Transverse colon (tissue), 4 donors: ENCODE measurements at regions not wholly inside any gene's neighbourhood (a gene's known extent, or its start where the extent isn't known, plus 50 kb on each side); places are given as distances from the start of the nearest gene placed in this dataset.
"Not testable (repeated sequence)": the region's sequence is repeated elsewhere in the genome, so short reads cannot be mapped to it uniquely, and the experiment has no call there.

Experiments used
- DNase-seq: peaks from one replicate; pipeline ENCODE4 v3.0.0-alpha.2; 2019
- H3K27ac ChIP-seq, 4 donors: fragments of 200-600 bp; sonication (generic); 2 replicates each; pipeline ENCODE4 v1.5.1; 2016 to 2018; ENCODE audit warnings: inconsistent platforms in 4 of 4
- H3K27me3 ChIP-seq: fragments of 200-600 bp; sonication (generic); 2 replicates; pipeline ENCODE4 v1.5.1; 2017; ENCODE audit warnings: inconsistent platforms
- H3K36me3 ChIP-seq, 4 donors: fragments of 200-600 bp; sonication (generic); 2 replicates each; pipeline ENCODE4 v1.5.1; 2017 to 2019; ENCODE audit warnings: inconsistent platforms in 4 of 4
- H3K4me1 ChIP-seq, 4 donors: fragments of 200-600 bp; sonication (generic); 2 replicates each; pipeline ENCODE4 v1.5.1; 2017 to 2020; ENCODE audit warnings: inconsistent platforms in 4 of 4
- H3K4me3 ChIP-seq, 4 donors: fragments of 200-600 bp; sonication (generic); 1 replicate in 1 of 4; 2 replicates in 3 of 4; pipeline versions ENCODE4 v1.5.1 to v1.6.1; 2017 to 2019; ENCODE audit warnings: inconsistent platforms in 4 of 4
- H3K9me3 ChIP-seq, 2 donors: fragments of 200-600 bp; sonication (generic); 2 replicates each; pipeline ENCODE4 v1.5.1; 2017 to 2019; ENCODE audit warnings: inconsistent platforms in 2 of 2
- EP300 ChIP-seq: sonication (generic); formaldehyde crosslinking; IDR thresholded peaks from one replicate; pipeline ENCODE4 v1.6.1; 2017; ENCODE audit warnings: antibody characterized with exemption, low read depth
- POLR2A ChIP-seq: fragments of 450-650 bp; IDR thresholded peaks from one replicate; pipeline ENCODE4 v1.6.1; 2016; ENCODE audit warnings: antibody characterized with exemption, mild to moderate bottlenecking, moderate library complexity
- POLR2AphosphoS5 ChIP-seq, 3 donors: sonication (generic); formaldehyde crosslinking; IDR thresholded peaks; one replicate each; pipeline ENCODE4 v1.6.1; 2016; ENCODE audit warnings: antibody characterized with exemption in 3 of 3
- WGBS, 2 donors: methylation state at CpG; one replicate each; pipeline ENCODE4 v1.1.5; 2018; ENCODE audit warnings: low coverage in 1 of 2; 5-methylcytosine and 5-hydroxymethylcytosine counted together
- in situ Hi-C, 4 donors: fragments of 200-750 bp; cut with MboI; loops; one replicate each; pipeline versions ENCODE4 v1.15.0 to v1.15.1; 2017; ENCODE audit warnings: low sequenced_read_pairs in 3 of 4, low pct_ligation_motif_present in 1 of 4, low pct_unique_long_range_greater_than_20kb in 1 of 4
- intact Hi-C: fragments of 100-400 bp; cut with DNase I; formaldehyde crosslinking; loops from one replicate; pipeline ENCODE4 v1.15.1; 2023; ENCODE audit warnings: low total_unique reads
- TF ChIP-seq, protein P1 (sequence below), 5 experiments: fragments of 200-600 bp in 3 of 5; fragments of 450-650 bp in 2 of 5; sonication (generic) in 3 of 5; IDR thresholded peaks; 1 replicate in 2 of 5; 2 replicates in 3 of 5; pipeline ENCODE4 v1.5.1; 2016 to 2017; ENCODE audit warnings: antibody characterized with exemption in 5 of 5, inconsistent platforms in 3 of 5, mild to moderate bottlenecking in 2 of 5, moderate library complexity in 1 of 5

- TF ChIP-seq EP300 (no peak), POLR2A (no peak), POLR2AphosphoS5 (IDR thresholded peaks at IDR 0.05) (no peak)
- TF ChIP-seq, protein P1, sequence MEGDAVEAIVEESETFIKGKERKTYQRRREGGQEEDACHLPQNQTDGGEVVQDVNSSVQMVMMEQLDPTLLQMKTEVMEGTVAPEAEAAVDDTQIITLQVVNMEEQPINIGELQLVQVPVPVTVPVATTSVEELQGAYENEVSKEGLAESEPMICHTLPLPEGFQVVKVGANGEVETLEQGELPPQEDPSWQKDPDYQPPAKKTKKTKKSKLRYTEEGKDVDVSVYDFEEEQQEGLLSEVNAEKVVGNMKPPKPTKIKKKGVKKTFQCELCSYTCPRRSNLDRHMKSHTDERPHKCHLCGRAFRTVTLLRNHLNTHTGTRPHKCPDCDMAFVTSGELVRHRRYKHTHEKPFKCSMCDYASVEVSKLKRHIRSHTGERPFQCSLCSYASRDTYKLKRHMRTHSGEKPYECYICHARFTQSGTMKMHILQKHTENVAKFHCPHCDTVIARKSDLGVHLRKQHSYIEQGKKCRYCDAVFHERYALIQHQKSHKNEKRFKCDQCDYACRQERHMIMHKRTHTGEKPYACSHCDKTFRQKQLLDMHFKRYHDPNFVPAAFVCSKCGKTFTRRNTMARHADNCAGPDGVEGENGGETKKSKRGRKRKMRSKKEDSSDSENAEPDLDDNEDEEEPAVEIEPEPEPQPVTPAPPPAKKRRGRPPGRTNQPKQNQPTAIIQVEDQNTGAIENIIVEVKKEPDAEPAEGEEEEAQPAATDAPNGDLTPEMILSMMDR (IDR thresholded peaks at IDR 0.05) = no peak
- in situ Hi-C loops = no loop called here
- H3K4me1 ChIP-seq = no peaks in the 10 kb centered on the region
- H3K27ac ChIP-seq = no peak overlapping the region
- intact Hi-C loops = no loop called here
- no peak for DNase-seq
- WGBS, 2 donors = 64 to 69% methylated on average over 3 of the region's 3 CpGs
- no peak overlapping the region for H3K4me3 ChIP-seq
- H3K9me3 ChIP-seq = no peaks in the 10 kb centered on the region
- no peaks in the 10 kb centered on the region for H3K27me3 ChIP-seq
- no peaks in the 10 kb centered on the region for H3K36me3 ChIP-seq
Measured at GRCh38 chr2:107745100-107745499, 81.6 kb upstream of the RGPD4 start.

DNA sequence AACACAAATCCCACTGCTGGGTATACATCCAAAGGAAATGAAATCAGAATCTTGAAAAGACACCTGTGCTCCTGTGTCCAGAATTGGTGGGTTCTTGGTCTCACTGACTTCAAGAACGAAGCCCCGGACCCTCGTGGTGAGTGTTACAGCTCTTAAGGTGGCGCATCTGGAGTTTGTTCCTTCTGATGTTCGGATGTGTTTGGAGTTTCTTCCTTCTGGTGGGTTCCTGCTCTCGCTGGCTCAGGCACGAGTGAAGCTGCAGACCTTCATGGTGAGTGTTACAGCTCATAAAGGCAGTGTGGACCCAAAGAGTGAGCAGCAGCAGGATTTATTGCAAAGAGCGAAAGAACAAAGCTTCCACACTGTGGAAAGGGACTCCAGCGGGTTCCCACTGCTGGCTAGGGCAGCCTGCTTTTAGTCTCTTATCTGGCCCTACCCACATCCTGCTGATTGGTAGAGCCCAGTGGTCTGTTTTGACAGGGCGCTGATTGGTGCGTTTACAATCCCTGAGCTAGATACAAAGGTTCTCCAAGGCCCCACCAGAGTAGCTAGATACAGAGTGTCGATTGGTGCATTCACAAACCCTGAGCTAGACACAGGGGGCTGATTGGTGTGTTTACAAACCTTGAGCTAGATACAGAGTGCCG, 80.0 kb upstream of the RGPD4 start:
- DNase-seq, H3K36me3 ChIP-seq, H3K27ac ChIP-seq, H3K9me3 ChIP-seq, H3K27me3 ChIP-seq, in situ Hi-C loops, H3K4me1 ChIP-seq, H3K4me3 ChIP-seq, intact Hi-C loops: not testable (repeated sequence)
- 87 to 88% methylated on average over 3 to 13 of the region's 13 CpGs for WGBS, 2 donors

DNA sequence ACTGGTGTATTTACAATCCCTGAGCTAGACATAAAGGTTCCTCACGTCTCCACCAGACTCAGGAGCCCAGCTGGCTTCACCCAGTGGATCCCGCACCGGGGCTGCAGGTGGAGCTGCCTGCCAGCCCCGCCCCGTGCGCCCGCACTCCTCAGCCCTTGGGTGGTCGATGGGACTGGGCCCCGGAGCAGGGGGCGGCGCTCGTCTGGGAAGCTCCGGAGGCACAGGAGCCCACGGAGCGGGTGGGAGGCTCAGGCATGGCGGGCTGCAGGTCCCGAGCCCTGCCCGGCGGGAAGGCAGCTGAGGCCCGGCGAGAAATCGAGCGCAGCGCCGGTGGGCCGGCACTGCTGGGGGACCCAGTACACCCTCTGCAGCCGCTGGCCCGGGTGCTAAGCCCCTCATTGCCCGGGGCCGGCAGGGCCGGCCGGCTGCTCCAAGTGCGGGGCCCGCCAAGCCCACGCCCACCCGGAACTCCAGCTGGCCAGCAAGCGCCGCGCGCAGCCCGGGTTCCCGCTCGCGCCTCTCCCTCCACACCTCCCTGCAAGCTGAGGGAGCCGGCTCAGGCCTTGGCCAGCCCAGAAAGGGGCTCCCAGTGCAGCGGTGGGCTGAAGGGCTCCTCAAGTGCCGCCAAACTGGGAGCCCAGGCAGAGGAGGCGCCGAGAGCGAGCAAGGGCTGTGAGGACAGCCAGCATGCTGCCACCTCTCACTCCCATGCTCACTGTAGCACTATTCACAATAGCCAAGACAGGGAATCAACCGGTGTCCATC, 79.3 kb upstream of the RGPD4 start:
- H3K36me3 ChIP-seq, H3K4me3 ChIP-seq, H3K4me1 ChIP-seq, H3K9me3 ChIP-seq, intact Hi-C loops, H3K27me3 ChIP-seq, DNase-seq, H3K27ac ChIP-seq, in situ Hi-C loops: not testable (repeated sequence)
- WGBS, 2 donors = 83 to 93% methylated on average over 1 to 21 of the region's 51 CpGs

DNA sequence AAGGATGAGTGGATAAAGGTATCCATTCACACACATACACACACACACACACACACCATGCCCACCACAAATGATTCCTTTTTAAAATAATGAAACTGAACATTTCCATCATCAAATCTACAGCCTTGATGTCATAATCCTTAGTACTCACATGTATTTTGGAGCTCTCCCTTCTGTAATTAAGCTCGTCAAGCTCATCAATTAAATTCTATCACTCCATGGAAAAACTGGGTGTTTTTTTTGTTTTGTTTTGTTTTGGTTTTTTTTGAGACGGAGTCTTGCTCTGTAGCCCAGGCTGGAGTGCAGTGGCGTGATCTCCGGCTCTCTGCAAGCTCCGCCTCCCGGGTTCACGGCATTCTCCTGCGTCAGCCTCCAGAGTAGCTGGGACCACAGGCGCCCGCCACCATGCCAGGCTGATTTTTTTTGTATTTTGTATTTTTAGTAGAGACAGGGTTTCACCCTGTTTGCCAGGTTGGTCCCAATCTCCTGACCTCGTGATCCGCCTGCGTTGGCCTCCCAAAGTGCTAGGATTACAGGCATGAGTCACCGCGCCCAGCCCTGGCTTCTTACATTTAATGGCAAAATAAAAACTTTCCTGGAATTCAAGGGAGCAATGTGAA, 78.6 kb upstream of the RGPD4 start:
- WGBS, 2 donors = 93 to 94% methylated on average over 4 to 15 of the region's 15 CpGs

DNA sequence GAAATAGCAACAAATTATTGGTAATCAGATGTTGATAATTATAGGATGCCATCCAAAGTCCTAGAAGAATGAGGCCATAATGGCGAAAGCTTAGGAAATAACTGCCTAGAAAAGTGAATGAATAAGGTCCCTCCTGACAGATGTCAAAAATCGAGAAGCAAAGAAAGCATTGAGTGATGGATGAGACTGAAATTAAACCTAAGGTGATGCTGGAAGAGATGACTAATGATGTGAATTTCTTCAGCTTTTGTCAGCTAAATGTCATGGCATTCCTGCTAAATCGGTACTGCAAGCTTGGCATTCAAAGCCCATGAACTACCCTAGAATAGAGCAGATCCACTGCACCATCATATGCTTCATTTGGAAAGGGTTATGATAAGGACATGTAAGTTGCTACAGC, 74.8 kb upstream of the RGPD4 start:
- no peak for TF ChIP-seq EP300
- TF ChIP-seq, protein P1 (IDR thresholded peaks at IDR 0.05) = no peak
- TF ChIP-seq POLR2AphosphoS5 (IDR thresholded peaks at IDR 0.05) = no peak
- no peak for TF ChIP-seq POLR2A
- DNase-seq = no peak
- intact Hi-C loops = no loop called here
- WGBS, 2 donors = 70 to 81% methylated on average over 3 of the region's 3 CpGs
- H3K27ac ChIP-seq = no peak overlapping the region
- in situ Hi-C loops = no loop called here
- no peaks in the 10 kb centered on the region for H3K9me3 ChIP-seq
- H3K4me3 ChIP-seq = no peak overlapping the region
- no peaks in the 10 kb centered on the region for H3K4me1 ChIP-seq
- H3K27me3 ChIP-seq = no peaks in the 10 kb centered on the region
- no peaks in the 10 kb centered on the region for H3K36me3 ChIP-seq

More for the DNA sequence above, 78.6 kb upstream of the RGPD4 start:
- Histone ChIP-seq H3K36me3 (no peaks in the 10 kb centered on the region), H3K9me3 (no peaks in the 10 kb centered on the region), H3K27me3 (no peaks in the 10 kb centered on the region), H3K4me1 (no peaks in the 10 kb centered on the region), H3K27ac (no peak overlapping the region), H3K4me3 (no peak overlapping the region)
- intact Hi-C loops = no loop called here
- TF ChIP-seq EP300 (no peak), POLR2AphosphoS5 (IDR thresholded peaks at IDR 0.05) (no peak)
- in situ Hi-C loops = no loop called here
- no peak for DNase-seq

DNA sequence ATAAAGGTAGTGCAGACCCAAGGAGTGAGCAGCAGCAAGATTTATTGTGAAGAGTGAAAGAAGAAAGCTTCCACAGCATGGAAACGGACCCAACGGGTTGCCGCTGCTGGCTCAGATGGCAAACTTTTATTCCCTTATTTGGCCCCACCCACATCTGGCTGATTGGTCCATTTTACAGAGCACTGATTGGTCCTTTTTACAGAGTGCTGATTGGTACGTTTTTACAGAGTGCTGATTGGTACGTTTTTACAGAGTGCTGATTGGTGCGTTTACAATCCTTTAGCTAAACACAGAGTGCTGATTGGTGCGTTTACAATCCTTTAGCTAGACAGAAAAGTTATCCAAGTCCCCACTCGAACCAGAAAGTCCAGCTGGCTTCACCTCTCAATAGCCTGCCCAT, 72.9 kb upstream of the RGPD4 start:
- H3K4me3 ChIP-seq, intact Hi-C loops, H3K4me1 ChIP-seq, in situ Hi-C loops, H3K27me3 ChIP-seq, H3K36me3 ChIP-seq, H3K27ac ChIP-seq, DNase-seq, H3K9me3 ChIP-seq: not testable (repeated sequence)
- WGBS, 2 donors = 81 to 86% methylated on average over 6 to 8 of the region's 8 CpGs
